Caco-2 (cell line): ENCODE measurements at regions not wholly inside any gene's neighbourhood (a gene's known extent, or its start where the extent isn't known, plus 50 kb on each side); places are given as distances from the start of the nearest gene placed in this dataset.

ENCODE experiments used
- BruUV-seq: library from RNA; stranded (reverse); fragments of 400-500 nt; replicated peaks from 2 replicates; lab custom pipeline; 2021; lab: Mats Ljungman, UMichigan
- CTCF ChIA-PET: fragments of 300-600 bp; sonication (Branson Sonifier 250); formaldehyde crosslinking; loops from one replicate; lab custom pipeline; 2022; ENCODE audit warnings: antibody characterized with exemption; lab: Charles Lee
- POLR2A ChIA-PET: fragments of 300-600 bp; sonication (Branson Sonifier 250); formaldehyde crosslinking; loops from one replicate; lab custom pipeline; 2022; ENCODE audit warnings: antibody characterized with exemption; lab: Charles Lee
- DNase-seq, 2 experiments: peaks; one replicate each; pipeline versions ENCODE4 v3.0.0 to v3.0.0-alpha.2; 2020 to 2022
- H3K27me3 ChIP-seq: replicated peaks from 2 replicates; pipeline ENCODE4 v1.6.0; 2011; ENCODE audit warnings: low read length; ENCODE audit not compliant: control insufficient read depth, insufficient read depth
- H3K36me3 ChIP-seq: 2 replicates; pipeline ENCODE4 v1.5.1; 2011; ENCODE audit warnings: low read length; ENCODE audit not compliant: control insufficient read depth, insufficient read depth
- H3K4me1 ChIP-seq: fragments of 250-450 bp; sonication (Bioruptor Pico); 2 replicates; pipeline ENCODE4 v1.5.1; 2020; ENCODE audit warnings: mild to moderate bottlenecking
- H3K4me3 ChIP-seq: 2 replicates; pipeline ENCODE4 v1.5.1; 2011; ENCODE audit warnings: low read depth, mild to moderate bottlenecking, control low read depth, low read length
- H3K9me3 ChIP-seq: fragments of 250-450 bp; sonication (Bioruptor Pico); 2 replicates; pipeline ENCODE4 v1.5.1; 2020; ENCODE audit warnings: mild to moderate bottlenecking, moderate library complexity
- H3K27ac Mint-ChIP-seq: one replicate; pipeline ENCODE4 v1.8.0; 2022; ENCODE audit warnings: mixed read lengths; ENCODE audit not compliant: unreplicated experiment
- H3K27me3 Mint-ChIP-seq: one replicate; pipeline ENCODE4 v1.8.0; 2022; ENCODE audit warnings: mixed read lengths; ENCODE audit not compliant: insufficient read depth, unreplicated experiment
- H3K36me3 Mint-ChIP-seq: one replicate; pipeline ENCODE4 v1.8.0; 2022; ENCODE audit warnings: mild to moderate bottlenecking, mixed read lengths; ENCODE audit not compliant: insufficient read depth, unreplicated experiment
- H3K4me1 Mint-ChIP-seq: one replicate; pipeline ENCODE4 v1.8.0; 2022; ENCODE audit warnings: low read depth, mixed read lengths; ENCODE audit not compliant: unreplicated experiment
- H3K4me3 Mint-ChIP-seq: one replicate; pipeline ENCODE4 v1.8.0; 2022; ENCODE audit warnings: mild to moderate bottlenecking, moderate library complexity, mixed read lengths; ENCODE audit not compliant: unreplicated experiment
- H3K9me3 Mint-ChIP-seq: one replicate; pipeline ENCODE4 v1.8.0; 2022; ENCODE audit warnings: mixed read lengths; ENCODE audit not compliant: unreplicated experiment
- intact Hi-C: fragments of 100-400 bp; cut with micrococcal nuclease; formaldehyde crosslinking; loops from one replicate; pipeline ENCODE4 v1.10.0; 2022; ENCODE audit not compliant: unreplicated experiment
- TF ChIP-seq, protein P1 (sequence below), 2 experiments: fragments of 200-600 bp in 1 of 2; IDR thresholded peaks; 1 replicate in 1 of 2; 2 replicates in 1 of 2; pipeline versions ENCODE4 v1.5.1 to v1.8.0; 2011 to 2022; ENCODE audit warnings: antibody characterized with exemption in 1 of 2, control low read depth in 1 of 2, inconsistent platforms in 1 of 2, low read depth in 1 of 2, low read length in 1 of 2, mild to moderate bottlenecking in 1 of 2, moderate library complexity in 1 of 2; ENCODE audit not compliant: insufficient read depth in 1 of 2, severe bottlenecking in 1 of 2, unreplicated experiment in 1 of 2

DNA sequence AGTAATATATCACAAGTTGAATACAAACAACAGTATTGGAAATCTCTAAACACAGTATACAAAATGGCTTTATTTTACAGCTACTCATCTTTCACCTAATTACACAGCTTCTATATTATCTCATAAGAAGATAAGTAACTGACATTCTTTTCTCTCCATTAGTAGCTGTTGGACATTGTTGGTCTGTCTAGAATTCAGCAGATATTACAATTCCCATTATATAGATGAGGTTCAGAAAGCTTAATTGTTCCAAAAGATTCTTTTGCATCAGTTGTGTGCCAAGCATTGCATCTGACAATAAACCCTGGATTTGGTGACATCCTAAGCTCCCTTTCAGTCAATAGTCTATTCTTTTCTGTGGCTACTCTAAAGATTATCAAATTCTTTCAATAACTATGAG is 187.0 kb downstream of the NTMT2 start:
- intact Hi-C loops, result no loop called here
- Histone ChIP-seq H3K9me3 (no peaks in the 10 kb centered on the region), H3K36me3 (no peaks in the 10 kb centered on the region), H3K4me3 (no peak overlapping the region), H3K4me1 (no peaks in the 10 kb centered on the region), H3K27me3 (no peaks in the 10 kb centered on the region)
- H3K9me3 Mint-ChIP-seq, result no peaks in the 10 kb centered on the region
- CTCF ChIA-PET, result no interaction called here
- H3K27me3 Mint-ChIP-seq, result peaks cover 13% of the 10 kb centered on the region
- no peaks in the 10 kb centered on the region for H3K4me1 Mint-ChIP-seq
- POLR2A ChIA-PET, result no interaction called here
- TF ChIP-seq, protein P1, sequence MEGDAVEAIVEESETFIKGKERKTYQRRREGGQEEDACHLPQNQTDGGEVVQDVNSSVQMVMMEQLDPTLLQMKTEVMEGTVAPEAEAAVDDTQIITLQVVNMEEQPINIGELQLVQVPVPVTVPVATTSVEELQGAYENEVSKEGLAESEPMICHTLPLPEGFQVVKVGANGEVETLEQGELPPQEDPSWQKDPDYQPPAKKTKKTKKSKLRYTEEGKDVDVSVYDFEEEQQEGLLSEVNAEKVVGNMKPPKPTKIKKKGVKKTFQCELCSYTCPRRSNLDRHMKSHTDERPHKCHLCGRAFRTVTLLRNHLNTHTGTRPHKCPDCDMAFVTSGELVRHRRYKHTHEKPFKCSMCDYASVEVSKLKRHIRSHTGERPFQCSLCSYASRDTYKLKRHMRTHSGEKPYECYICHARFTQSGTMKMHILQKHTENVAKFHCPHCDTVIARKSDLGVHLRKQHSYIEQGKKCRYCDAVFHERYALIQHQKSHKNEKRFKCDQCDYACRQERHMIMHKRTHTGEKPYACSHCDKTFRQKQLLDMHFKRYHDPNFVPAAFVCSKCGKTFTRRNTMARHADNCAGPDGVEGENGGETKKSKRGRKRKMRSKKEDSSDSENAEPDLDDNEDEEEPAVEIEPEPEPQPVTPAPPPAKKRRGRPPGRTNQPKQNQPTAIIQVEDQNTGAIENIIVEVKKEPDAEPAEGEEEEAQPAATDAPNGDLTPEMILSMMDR (IDR thresholded peaks at IDR 0.05; ENCODE audit: insufficient read depth in 1 of 2, low read depth in 1 of 2, low read length in 1 of 2, severe bottlenecking in 1 of 2, unreplicated experiment in 1 of 2), result no peak
- no peak overlapping the region for H3K4me3 Mint-ChIP-seq
- no peak overlapping the region for H3K27ac Mint-ChIP-seq
- no peaks in the 10 kb centered on the region for H3K36me3 Mint-ChIP-seq
- no TSS peak for BruUV-seq
- DNase-seq, result no peak

DNA sequence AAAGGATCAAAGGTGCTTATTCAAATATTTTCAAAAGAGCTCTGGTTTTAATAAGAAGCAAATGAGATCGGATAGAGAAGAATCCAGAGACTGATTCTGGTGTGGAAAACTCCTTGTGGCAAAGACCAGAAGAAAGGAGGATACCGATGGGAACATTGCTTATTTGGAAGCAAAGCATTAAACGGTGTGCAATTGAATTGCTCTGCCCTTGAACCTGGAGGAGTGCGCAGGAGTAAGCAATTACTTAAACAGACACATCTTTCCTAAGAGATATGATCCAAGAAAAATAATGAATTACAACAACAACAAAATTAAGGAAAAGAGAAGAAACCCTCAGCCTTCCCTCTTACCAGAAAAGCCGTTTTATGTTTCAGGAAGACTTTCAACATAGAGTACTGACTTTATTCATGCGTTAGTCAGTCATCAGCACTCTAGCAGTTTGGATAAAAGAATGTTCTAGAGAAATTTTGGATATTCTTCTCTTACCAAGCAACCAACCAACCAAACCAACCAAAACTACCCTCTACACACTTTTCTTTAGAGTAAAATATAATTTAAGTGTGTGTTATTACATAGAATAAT is 191.7 kb downstream of the NTMT2 start:
- POLR2A ChIA-PET, result no interaction called here
- CTCF ChIA-PET, result no interaction called here
- TF ChIP-seq, protein P1 (IDR thresholded peaks at IDR 0.05; ENCODE audit: insufficient read depth in 1 of 2, low read depth in 1 of 2, low read length in 1 of 2, severe bottlenecking in 1 of 2, unreplicated experiment in 1 of 2), result no peak
- H3K4me3 ChIP-seq, result no peak overlapping the region
- intact Hi-C loops, result no loop called here
- Mint-ChIP-seq H3K27me3 (peaks cover 14% of the 10 kb centered on the region), H3K4me3 (no peak overlapping the region), H3K27ac (no peak overlapping the region), H3K4me1 (no peaks in the 10 kb centered on the region), H3K9me3 (no peaks in the 10 kb centered on the region), H3K36me3 (no peaks in the 10 kb centered on the region)
- no peaks in the 10 kb centered on the region for H3K27me3 ChIP-seq
- no peaks in the 10 kb centered on the region for H3K4me1 ChIP-seq
- no peaks in the 10 kb centered on the region for H3K9me3 ChIP-seq
- BruUV-seq, result no TSS peak
- H3K36me3 ChIP-seq, result no peaks in the 10 kb centered on the region
- DNase-seq, result no peak

DNA sequence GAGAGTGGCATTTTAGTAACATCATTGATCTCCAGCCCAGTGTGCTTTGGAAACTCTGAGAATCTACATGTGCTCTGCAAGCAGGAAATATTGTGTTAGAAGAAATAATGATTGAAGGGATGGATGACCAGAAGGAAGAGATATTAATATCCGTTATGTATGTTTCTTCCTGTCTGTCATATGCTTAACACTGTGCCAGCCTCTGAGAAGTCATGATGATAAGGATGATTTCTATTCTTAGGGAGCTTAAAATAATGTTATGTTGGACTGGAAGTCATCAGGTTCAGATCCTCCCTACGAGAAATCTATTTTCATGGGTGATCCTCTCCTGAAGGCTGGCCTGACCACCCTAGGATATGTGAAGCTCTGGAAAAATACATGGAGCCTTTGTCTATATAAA is 192.4 kb upstream of the GORAB start:
- intact Hi-C loops, result no loop called here
- no peaks in the 10 kb centered on the region for H3K27me3 ChIP-seq
- H3K4me3 ChIP-seq, result no peak overlapping the region
- no peaks in the 10 kb centered on the region for H3K36me3 ChIP-seq
- BruUV-seq, result no TSS peak
- POLR2A ChIA-PET, result no interaction called here
- Mint-ChIP-seq H3K27me3 (peaks cover 8% of the 10 kb centered on the region), H3K36me3 (no peaks in the 10 kb centered on the region), H3K9me3 (no peaks in the 10 kb centered on the region), H3K4me1 (no peaks in the 10 kb centered on the region), H3K27ac (no peak overlapping the region), H3K4me3 (no peak overlapping the region)
- no peaks in the 10 kb centered on the region for H3K4me1 ChIP-seq
- DNase-seq, result no peak
- CTCF ChIA-PET, result no interaction called here
- H3K9me3 ChIP-seq, result no peaks in the 10 kb centered on the region
- TF ChIP-seq, protein P1 (IDR thresholded peaks at IDR 0.05; ENCODE audit: insufficient read depth in 1 of 2, low read depth in 1 of 2, low read length in 1 of 2, severe bottlenecking in 1 of 2, unreplicated experiment in 1 of 2), result no peak
